PC-3 (cell line): ENCODE measurements at regions not wholly inside any gene's neighbourhood (a gene's known extent, or its start where the extent isn't known, plus 50 kb on each side); places are given as distances from the start of the nearest gene placed in this dataset.

Experiments
- ATAC-seq: fragments of 200-7000 bp; cut with Tn5 transposase; 2 replicates; pipeline ENCODE4 v1.9.1; 2020; ENCODE audit warnings: mild to moderate bottlenecking, moderate library complexity
- BruUV-seq: library from RNA; stranded (reverse); fragments of 400-500 nt; replicated peaks from 2 replicates; lab custom pipeline; 2021; lab: Mats Ljungman, UMichigan
- CTCF ChIA-PET: fragments of 300-600 bp; sonication (Branson Sonifier 250); formaldehyde crosslinking; loops from one replicate; lab custom pipeline; 2022; ENCODE audit warnings: antibody characterized with exemption; lab: Charles Lee
- POLR2A ChIA-PET: fragments of 300-600 bp; sonication (Branson Sonifier 250); formaldehyde crosslinking; loops from one replicate; lab custom pipeline; 2022; ENCODE audit warnings: antibody characterized with exemption; ENCODE audit not compliant: unreplicated experiment; lab: Charles Lee
- DNase-seq: peaks from one replicate; pipeline ENCODE4 v3.0.0-alpha.2; 2015
- H2AFZ ChIP-seq: fragments of 300-600 bp; sonication (generic); 2 replicates; pipeline ENCODE4 v1.6.0; 2016; ENCODE audit warnings: antibody characterized with exemption, low read length
- H3F3A ChIP-seq: fragments of 300-600 bp; sonication (generic); one replicate; pipeline ENCODE4 v1.6.0; 2017; ENCODE audit warnings: antibody characterized with exemption, low read length, control low read depth, mild to moderate bottlenecking; ENCODE audit not compliant: unreplicated experiment
- H3K27ac ChIP-seq: fragments of 300-600 bp; sonication (generic); 2 replicates; pipeline ENCODE4 v1.5.1; 2016; ENCODE audit warnings: mild to moderate bottlenecking, low read length
- H3K27me3 ChIP-seq: fragments of 300-600 bp; sonication (generic); 2 replicates; pipeline ENCODE4 v1.6.1; 2016; ENCODE audit warnings: low read length, mixed read lengths
- H3K36me3 ChIP-seq: fragments of 300-600 bp; sonication (generic); 2 replicates; pipeline ENCODE4 v1.6.1; 2016; ENCODE audit warnings: low read depth, mixed run types, low read length, mixed read lengths
- H3K4me1 ChIP-seq: fragments of 300-600 bp; sonication (generic); 2 replicates; pipeline ENCODE4 v1.5.1; 2016; ENCODE audit warnings: low read length; ENCODE audit not compliant: insufficient read depth
- H3K4me2 ChIP-seq: fragments of 300-600 bp; sonication (generic); 2 replicates; pipeline ENCODE4 v1.6.0; 2016; ENCODE audit warnings: low read length
- H3K4me3 ChIP-seq: fragments of 300-600 bp; sonication (generic); 2 replicates; pipeline ENCODE4 v1.5.1; 2016; ENCODE audit warnings: mild to moderate bottlenecking, low read length, mixed read lengths
- H3K79me2 ChIP-seq: fragments of 300-600 bp; sonication (generic); 2 replicates; pipeline ENCODE4 v1.6.1; 2017; ENCODE audit warnings: low read length, mixed read lengths
- H3K9ac ChIP-seq: fragments of 300-600 bp; sonication (generic); 2 replicates; pipeline ENCODE4 v1.6.0; 2016; ENCODE audit warnings: mild to moderate bottlenecking, low read length
- H3K9me2 ChIP-seq: fragments of 300-600 bp; sonication (generic); replicated peaks from 2 replicates; pipeline ENCODE4 v1.6.1; 2016; ENCODE audit warnings: mixed run types, low read length, mixed read lengths
- H3K9me3 ChIP-seq: fragments of 300-600 bp; sonication (generic); 2 replicates; pipeline ENCODE4 v1.6.1; 2016; ENCODE audit warnings: low read length, mixed read lengths
- H4K20me1 ChIP-seq: fragments of 300-600 bp; sonication (generic); 2 replicates; pipeline ENCODE4 v1.6.1; 2016; ENCODE audit warnings: low read length, mixed read lengths
- EZH2 ChIP-seq: fragments of 300-600 bp; sonication (generic); IDR thresholded peaks from one replicate; pipeline ENCODE4 v1.6.1; 2017; ENCODE audit warnings: antibody characterized with exemption, mild to moderate bottlenecking, low read length; ENCODE audit not compliant: unreplicated experiment
- EZH2phosphoT487 ChIP-seq: fragments of 300-600 bp; sonication (generic); IDR thresholded peaks from 2 replicates; pipeline ENCODE4 v1.6.1; 2018; ENCODE audit warnings: mild to moderate bottlenecking, antibody characterized with exemption, low read length, borderline replicate concordance
- intact Hi-C: fragments of 100-400 bp; cut with micrococcal nuclease; formaldehyde crosslinking; loops from 2 replicates; pipeline ENCODE4 v1.9.0; 2023
- TF ChIP-seq, protein P1 (sequence below): fragments of 300-600 bp; sonication (generic); conservative IDR thresholded peaks from 2 replicates; pipeline ENCODE4 v1.5.1; 2017; ENCODE audit warnings: antibody characterized with exemption, low read depth, mild to moderate bottlenecking, low read length

DNA sequence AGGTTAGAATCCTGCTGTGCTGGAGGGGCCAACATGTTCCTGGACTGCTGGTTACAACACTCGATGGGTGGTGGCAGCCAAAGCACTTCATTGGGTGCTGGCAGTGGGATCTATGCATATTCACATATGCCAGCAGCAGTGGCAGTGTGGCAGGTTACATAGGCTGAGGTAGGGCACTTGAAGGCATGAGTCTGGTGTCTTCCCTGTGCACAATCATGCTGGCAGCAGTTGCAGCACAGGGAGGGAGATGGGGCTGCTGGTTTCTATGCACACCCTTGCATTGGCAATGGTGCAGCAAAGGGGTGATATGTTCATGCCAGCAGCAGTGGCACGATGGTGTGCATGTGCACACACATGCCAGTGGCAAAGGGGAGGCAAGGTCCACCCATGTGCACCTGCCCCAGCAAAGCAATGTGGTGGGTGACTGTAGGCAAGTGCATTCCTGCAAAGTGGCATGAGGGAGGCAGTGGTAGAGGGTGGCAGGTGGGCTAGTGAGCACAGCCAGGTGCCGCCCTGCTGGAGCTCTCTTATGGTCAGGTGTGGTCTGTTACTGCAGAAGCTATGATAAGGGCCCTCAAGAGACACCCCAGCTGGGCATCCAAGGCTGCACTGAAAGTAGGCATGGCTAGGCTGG lies 356.2 kb upstream of the STEAP1 start:
- H3K27me3 ChIP-seq = no peaks in the 10 kb centered on the region
- no TSS peak for BruUV-seq
- no peak overlapping the region for H3K27ac ChIP-seq
- no peaks in the 10 kb centered on the region for H3K4me1 ChIP-seq
- intact Hi-C loops = no loop called here
- H2AFZ ChIP-seq = no peak overlapping the region
- H3K9me2 ChIP-seq = no peaks in the 10 kb centered on the region
- no peaks in the 10 kb centered on the region for H3K9me3 ChIP-seq
- no peak overlapping the region for H3K4me3 ChIP-seq
- ChIA-PET POLR2A (no interaction called here), CTCF (no interaction called here)
- no peaks in the 10 kb centered on the region for H3K36me3 ChIP-seq
- TF ChIP-seq EZH2 (no peak), EZH2phosphoT487 (no peak)
- TF ChIP-seq, protein P1, sequence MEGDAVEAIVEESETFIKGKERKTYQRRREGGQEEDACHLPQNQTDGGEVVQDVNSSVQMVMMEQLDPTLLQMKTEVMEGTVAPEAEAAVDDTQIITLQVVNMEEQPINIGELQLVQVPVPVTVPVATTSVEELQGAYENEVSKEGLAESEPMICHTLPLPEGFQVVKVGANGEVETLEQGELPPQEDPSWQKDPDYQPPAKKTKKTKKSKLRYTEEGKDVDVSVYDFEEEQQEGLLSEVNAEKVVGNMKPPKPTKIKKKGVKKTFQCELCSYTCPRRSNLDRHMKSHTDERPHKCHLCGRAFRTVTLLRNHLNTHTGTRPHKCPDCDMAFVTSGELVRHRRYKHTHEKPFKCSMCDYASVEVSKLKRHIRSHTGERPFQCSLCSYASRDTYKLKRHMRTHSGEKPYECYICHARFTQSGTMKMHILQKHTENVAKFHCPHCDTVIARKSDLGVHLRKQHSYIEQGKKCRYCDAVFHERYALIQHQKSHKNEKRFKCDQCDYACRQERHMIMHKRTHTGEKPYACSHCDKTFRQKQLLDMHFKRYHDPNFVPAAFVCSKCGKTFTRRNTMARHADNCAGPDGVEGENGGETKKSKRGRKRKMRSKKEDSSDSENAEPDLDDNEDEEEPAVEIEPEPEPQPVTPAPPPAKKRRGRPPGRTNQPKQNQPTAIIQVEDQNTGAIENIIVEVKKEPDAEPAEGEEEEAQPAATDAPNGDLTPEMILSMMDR = no peak
- DNase-seq (no peak), ATAC-seq (no peak)
- H4K20me1 ChIP-seq = no peaks in the 10 kb centered on the region
- H3F3A ChIP-seq = no peaks in the 10 kb centered on the region
- H3K79me2 ChIP-seq = no peaks in the 10 kb centered on the region
- no peak overlapping the region for H3K4me2 ChIP-seq
- H3K9ac ChIP-seq = no peak overlapping the region

DNA sequence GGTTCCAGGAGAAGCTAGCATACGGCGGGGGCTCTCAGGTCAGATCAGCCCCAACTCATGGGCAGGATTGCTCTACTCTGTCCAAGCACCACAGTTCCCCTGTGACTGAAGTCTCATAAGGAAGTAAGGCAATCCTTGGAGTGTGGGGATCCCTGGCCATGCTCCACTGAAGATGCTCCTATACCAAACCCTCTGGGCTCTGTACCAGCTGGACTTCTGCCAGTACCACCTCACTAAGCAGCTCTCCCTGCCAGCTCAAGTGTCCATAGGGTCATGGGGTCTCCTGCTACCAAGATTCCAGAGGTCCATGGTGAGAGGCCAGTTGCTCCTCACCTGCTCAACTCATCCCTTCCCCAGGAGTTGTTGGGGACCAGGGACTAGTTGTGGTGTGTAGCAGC lies 355.7 kb upstream of the STEAP1 start:
- Histone ChIP-seq H3K9ac (no peak overlapping the region), H2AFZ (no peak overlapping the region), H3K36me3 (no peaks in the 10 kb centered on the region), H3K79me2 (no peaks in the 10 kb centered on the region), H3K9me3 (no peaks in the 10 kb centered on the region), H3K27me3 (no peaks in the 10 kb centered on the region), H3F3A (no peaks in the 10 kb centered on the region), H4K20me1 (no peaks in the 10 kb centered on the region), H3K4me1 (no peaks in the 10 kb centered on the region), H3K4me2 (no peak overlapping the region), H3K4me3 (no peak overlapping the region), H3K9me2 (no peaks in the 10 kb centered on the region), H3K27ac (no peak overlapping the region)
- DNase-seq = no peak
- ATAC-seq = no peak
- TF ChIP-seq EZH2phosphoT487 = no peak
- TF ChIP-seq, protein P1 = no peak
- TF ChIP-seq EZH2 = no peak
- intact Hi-C loops = no loop called here
- no TSS peak for BruUV-seq
- ChIA-PET CTCF (no interaction called here), POLR2A (no interaction called here)

DNA sequence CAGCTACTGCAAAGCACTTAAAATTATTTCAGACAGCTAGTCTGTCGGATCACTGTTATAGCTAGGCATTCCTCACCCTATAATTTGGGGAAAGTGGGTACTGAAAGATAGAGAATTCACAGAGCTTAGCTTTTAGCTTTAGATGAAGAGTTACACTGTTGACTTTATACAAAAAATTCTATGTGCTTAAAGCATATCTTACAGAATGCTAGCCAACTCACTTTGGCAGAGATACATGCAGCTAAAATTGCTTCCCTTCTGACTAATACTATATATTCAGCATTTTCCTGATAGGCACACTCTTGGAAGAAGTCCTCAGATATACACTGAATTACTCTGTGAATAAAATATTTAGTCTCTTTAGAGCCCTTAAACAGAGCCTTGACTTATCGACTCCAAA lies 353.5 kb upstream of the STEAP1 start:
- TF ChIP-seq EZH2 = no peak
- H3K27me3 ChIP-seq = no peaks in the 10 kb centered on the region
- no peaks in the 10 kb centered on the region for H3K9me2 ChIP-seq
- no peak for DNase-seq
- intact Hi-C loops = no loop called here
- no TSS peak for BruUV-seq
- no peaks in the 10 kb centered on the region for H3K36me3 ChIP-seq
- no peaks in the 10 kb centered on the region for H3F3A ChIP-seq
- H3K4me1 ChIP-seq = no peaks in the 10 kb centered on the region
- no peak overlapping the region for H3K9ac ChIP-seq
- H3K27ac ChIP-seq = no peak overlapping the region
- POLR2A ChIA-PET = no interaction called here
- no peaks in the 10 kb centered on the region for H4K20me1 ChIP-seq
- no peaks in the 10 kb centered on the region for H3K9me3 ChIP-seq
- ATAC-seq = no peak; the same call in 1 of the 2 replicates
- CTCF ChIA-PET = no interaction called here
- H2AFZ ChIP-seq = no peak overlapping the region
- no peak overlapping the region for H3K4me3 ChIP-seq
- H3K79me2 ChIP-seq = no peaks in the 10 kb centered on the region
- no peak overlapping the region for H3K4me2 ChIP-seq
